HG03354 (cell line): ENCODE measurements at regions not wholly inside any gene's neighbourhood (a gene's known extent, or its start where the extent isn't known, plus 50 kb on each side); places are given as distances from the start of the nearest gene placed in this dataset.
"Not testable (repeated sequence)": the region's sequence is repeated elsewhere in the genome, so short reads cannot be mapped to it uniquely, and the experiment has no call there.

Experiments
- ATAC-seq: cut with Tn5 transposase; IDR thresholded peaks from one replicate; pipeline ENCODE4 v1.9.1; 2021; ENCODE audit warnings: mild to moderate bottlenecking; ENCODE audit not compliant: unreplicated experiment, poor library complexity, severe bottlenecking

- no peak for ATAC-seq
Observed at GRCh38 chr3:69499422-69499821, 113.5 kb upstream of the FRMD4B start.

- ATAC-seq: no peak
Observed at GRCh38 chr3:69496856-69497255, 111.0 kb upstream of the FRMD4B start.

GRCh38 chr3:69494185-69494584 lies 108.3 kb upstream of the FRMD4B start:
- no peak for ATAC-seq

- no peak for ATAC-seq
Observed at GRCh38 chr3:69493157-69493556, 107.3 kb upstream of the FRMD4B start.

GRCh38 chr3:69491975-69492374 lies 106.1 kb upstream of the FRMD4B start:
- no peak for ATAC-seq

- ATAC-seq: no peak
Observed at GRCh38 chr3:69490971-69491370, 105.1 kb upstream of the FRMD4B start.

GRCh38 chr3:69490235-69490634 lies 104.3 kb upstream of the FRMD4B start:
- ATAC-seq: no peak

- ATAC-seq: no peak
Observed at GRCh38 chr3:69488026-69488425, 102.1 kb upstream of the FRMD4B start.

GRCh38 chr3:69485489-69485888 lies 99.6 kb upstream of the FRMD4B start:
- ATAC-seq: no peak

GRCh38 chr3:69484507-69485393 lies 98.9 kb upstream of the FRMD4B start:
- no peak for ATAC-seq

GRCh38 chr3:69483449-69483848 lies 97.6 kb upstream of the FRMD4B start:
- ATAC-seq: no peak

- ATAC-seq: not testable (repeated sequence)
Observed at GRCh38 chr3:69480986-69481385, 95.1 kb upstream of the FRMD4B start.

GRCh38 chr3:69474186-69474585 lies 88.3 kb upstream of the FRMD4B start:
- ATAC-seq: no peak

GRCh38 chr3:69472093-69472492 lies 86.2 kb upstream of the FRMD4B start:
- no peak for ATAC-seq

GRCh38 chr3:69463531-69463930 lies 77.6 kb upstream of the FRMD4B start:
- ATAC-seq: no peak

GRCh38 chr3:69462826-69463100 lies 76.9 kb upstream of the FRMD4B start:
- no peak for ATAC-seq

- no peak for ATAC-seq
Observed at GRCh38 chr3:69462022-69462825, 76.3 kb upstream of the FRMD4B start.

GRCh38 chr3:69460034-69460433 lies 74.1 kb upstream of the FRMD4B start:
- no peak for ATAC-seq

- no peak for ATAC-seq
Observed at GRCh38 chr3:69458803-69459365, 73.0 kb upstream of the FRMD4B start.

- ATAC-seq: no peak
Observed at GRCh38 chr3:69456631-69457030, 70.7 kb upstream of the FRMD4B start.
